H7 (cell line): ENCODE measurements at regions not wholly inside any gene's neighbourhood (a gene's known extent, or its start where the extent isn't known, plus 50 kb on each side); places are given as distances from the start of the nearest gene placed in this dataset.

Experiments
- DNase-seq: peaks from one replicate; pipeline ENCODE4 v3.0.0; 2012
- H3K27me3 ChIP-seq: 2 replicates; pipeline ENCODE4 v1.6.0; 2011; ENCODE audit warnings: mild to moderate bottlenecking, low read length; ENCODE audit not compliant: control insufficient read depth, insufficient read depth
- H3K36me3 ChIP-seq: replicated peaks from 2 replicates; pipeline ENCODE4 v1.5.1; 2011; ENCODE audit warnings: low read length; ENCODE audit not compliant: control insufficient read depth, insufficient read depth
- H3K4me3 ChIP-seq: 2 replicates; pipeline ENCODE4 v1.5.1; 2011; ENCODE audit warnings: low read depth, mild to moderate bottlenecking, control low read depth, low read length, moderate library complexity; ENCODE audit not compliant: insufficient read depth

- Histone ChIP-seq H3K4me3 (no peak overlapping the region), H3K36me3 (no peaks in the 10 kb centered on the region)
These were observed 382.8 kb upstream of the NXPH2 start for GRCh38 chr2:139162957-139163356.

DNA sequence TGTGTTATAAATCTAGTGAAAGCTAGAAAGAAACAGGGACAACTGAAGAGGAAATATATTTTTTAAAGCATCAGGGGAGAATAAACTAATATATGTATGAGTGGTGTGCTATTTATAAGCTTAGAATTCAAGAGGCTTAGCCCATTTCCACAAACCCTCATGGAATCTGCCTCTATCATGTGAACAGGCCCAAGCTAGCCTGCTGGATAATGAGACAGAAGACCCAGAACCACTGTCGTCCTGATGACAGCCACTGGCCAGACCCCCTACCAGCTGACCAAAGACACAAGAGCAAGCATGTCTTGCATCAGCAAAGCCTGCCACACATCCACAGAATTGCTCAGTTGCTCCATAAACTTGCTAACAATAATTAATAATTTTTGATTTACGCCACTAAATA lies 382.3 kb upstream of the NXPH2 start:
- no peaks in the 10 kb centered on the region for H3K27me3 ChIP-seq
- DNase-seq: no peak
- no peaks in the 10 kb centered on the region for H3K36me3 ChIP-seq
- no peak overlapping the region for H3K4me3 ChIP-seq

More at GRCh38 chr2:139162957-139163356, 382.8 kb upstream of the NXPH2 start:
- no peak for DNase-seq
- H3K27me3 ChIP-seq: no peaks in the 10 kb centered on the region

- no peak overlapping the region for H3K4me3 ChIP-seq
- no peaks in the 10 kb centered on the region for H3K27me3 ChIP-seq
- no peaks in the 10 kb centered on the region for H3K36me3 ChIP-seq
- DNase-seq: no peak
These were observed 380.6 kb upstream of the NXPH2 start for GRCh38 chr2:139160836-139161235.

- H3K36me3 ChIP-seq: no peaks in the 10 kb centered on the region
- H3K27me3 ChIP-seq: no peaks in the 10 kb centered on the region
- no peak overlapping the region for H3K4me3 ChIP-seq
- DNase-seq: no peak
These were observed 379.0 kb upstream of the NXPH2 start for GRCh38 chr2:139159177-139159576.

- no peaks in the 10 kb centered on the region for H3K27me3 ChIP-seq
- H3K4me3 ChIP-seq: no peak overlapping the region
These were observed 376.5 kb upstream of the NXPH2 start for GRCh38 chr2:139156730-139157129.

GRCh38 chr2:139155991-139156390 lies 375.8 kb upstream of the NXPH2 start:
- no peak overlapping the region for H3K4me3 ChIP-seq
- no peaks in the 10 kb centered on the region for H3K36me3 ChIP-seq
- H3K27me3 ChIP-seq: no peaks in the 10 kb centered on the region
- DNase-seq: no peak

More at GRCh38 chr2:139156730-139157129, 376.5 kb upstream of the NXPH2 start:
- DNase-seq: peak; percentile 3
- H3K36me3 ChIP-seq: no peaks in the 10 kb centered on the region

- DNase-seq: peak; percentile 7
- Histone ChIP-seq H3K4me3 (no peak overlapping the region), H3K36me3 (no peaks in the 10 kb centered on the region), H3K27me3 (no peaks in the 10 kb centered on the region)
These were observed 362.2 kb upstream of the NXPH2 start for GRCh38 chr2:139142252-139142880.

DNA sequence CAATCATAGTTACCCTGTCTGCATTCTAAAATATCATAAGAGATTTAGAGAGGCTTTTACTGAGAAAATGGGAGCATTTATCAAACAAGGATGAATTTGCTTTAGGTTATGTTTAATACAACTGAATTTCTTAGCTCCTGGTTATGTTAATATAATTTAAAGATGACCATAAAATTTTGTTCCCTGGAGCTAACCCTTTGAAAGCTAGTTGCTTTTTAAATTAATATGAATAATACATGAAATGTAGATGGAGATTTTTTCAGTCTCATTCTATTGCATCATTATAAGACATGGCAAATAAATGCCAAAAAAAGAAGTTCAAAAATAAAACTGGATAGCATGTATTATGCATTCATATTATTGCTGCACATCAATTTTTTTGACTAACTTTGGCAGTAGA lies 344.1 kb upstream of the NXPH2 start:
- Histone ChIP-seq H3K36me3 (no peaks in the 10 kb centered on the region), H3K4me3 (no peak overlapping the region), H3K27me3 (no peaks in the 10 kb centered on the region)
- DNase-seq: no peak

DNA sequence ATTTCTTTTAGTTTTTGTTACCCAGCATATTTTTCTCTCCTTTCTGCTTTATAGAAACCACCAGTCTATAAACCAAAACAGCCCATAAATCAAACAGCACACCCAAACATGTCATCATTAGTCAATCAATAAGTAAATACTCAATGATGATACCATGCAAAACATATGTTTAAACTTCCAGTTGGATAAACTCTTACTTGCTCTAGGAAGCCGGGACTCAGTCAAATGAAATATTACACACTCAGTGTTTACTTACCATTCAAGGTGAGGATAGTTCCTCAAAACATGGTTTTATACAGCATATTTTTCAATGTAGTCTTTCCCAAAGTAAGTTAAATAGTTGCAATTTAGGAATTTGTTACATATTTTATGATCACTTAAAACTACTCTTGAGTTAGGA lies 343.6 kb upstream of the NXPH2 start:
- Histone ChIP-seq H3K36me3 (no peaks in the 10 kb centered on the region), H3K27me3 (no peaks in the 10 kb centered on the region), H3K4me3 (no peak overlapping the region)
- DNase-seq: no peak

DNA sequence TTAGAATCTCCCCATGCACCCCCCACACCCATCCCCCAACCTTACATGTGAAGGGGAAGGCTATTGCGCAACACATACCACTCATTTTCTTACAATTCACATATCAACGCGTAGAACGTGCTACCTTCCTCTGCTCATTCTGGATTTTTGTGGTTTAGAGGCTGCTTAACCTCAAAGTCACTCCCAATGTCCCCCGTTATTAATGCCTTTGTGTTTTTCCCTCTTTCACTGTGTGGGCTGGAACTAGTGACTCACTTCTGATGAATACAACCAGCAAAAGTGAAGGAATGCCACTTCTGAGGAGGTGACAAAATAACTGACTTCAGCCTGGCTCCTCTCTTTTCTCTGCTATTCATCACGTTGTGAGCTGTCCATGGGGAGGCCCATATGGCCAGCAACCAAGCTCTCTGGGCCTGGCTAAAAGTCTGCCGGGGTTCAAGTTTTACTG lies 342.5 kb upstream of the NXPH2 start:
- H3K4me3 ChIP-seq: no peak overlapping the region
- no peak for DNase-seq

DNA sequence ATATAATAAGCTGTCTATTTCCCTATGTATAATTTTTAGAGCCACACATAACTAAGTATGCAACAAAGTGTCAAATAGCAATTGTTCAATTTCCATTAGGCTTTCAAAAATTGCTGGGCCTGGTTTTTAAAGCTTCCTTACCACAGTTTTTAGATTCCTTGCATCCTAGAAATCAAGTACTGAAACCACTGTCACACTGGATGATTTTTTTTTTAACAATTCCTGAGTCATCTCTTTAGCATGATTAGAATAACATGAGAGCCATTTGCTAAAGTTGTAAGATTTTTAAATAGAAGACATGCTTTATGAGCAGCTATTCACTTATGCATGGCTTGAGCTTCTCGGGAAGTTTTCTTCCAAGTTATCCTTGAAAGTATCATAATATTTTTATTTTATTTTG lies 319.5 kb upstream of the NXPH2 start:
- no peak for DNase-seq
- Histone ChIP-seq H3K27me3 (no peaks in the 10 kb centered on the region), H3K36me3 (no peaks in the 10 kb centered on the region), H3K4me3 (no peak overlapping the region)

More for the DNA sequence above, 342.5 kb upstream of the NXPH2 start:
- Histone ChIP-seq H3K36me3 (no peaks in the 10 kb centered on the region), H3K27me3 (no peaks in the 10 kb centered on the region)

- Histone ChIP-seq H3K36me3 (no peaks in the 10 kb centered on the region), H3K4me3 (no peak overlapping the region), H3K27me3 (no peaks in the 10 kb centered on the region)
- DNase-seq: no peak
These were observed 318.8 kb upstream of the NXPH2 start for GRCh38 chr2:139098961-139099360.

DNA sequence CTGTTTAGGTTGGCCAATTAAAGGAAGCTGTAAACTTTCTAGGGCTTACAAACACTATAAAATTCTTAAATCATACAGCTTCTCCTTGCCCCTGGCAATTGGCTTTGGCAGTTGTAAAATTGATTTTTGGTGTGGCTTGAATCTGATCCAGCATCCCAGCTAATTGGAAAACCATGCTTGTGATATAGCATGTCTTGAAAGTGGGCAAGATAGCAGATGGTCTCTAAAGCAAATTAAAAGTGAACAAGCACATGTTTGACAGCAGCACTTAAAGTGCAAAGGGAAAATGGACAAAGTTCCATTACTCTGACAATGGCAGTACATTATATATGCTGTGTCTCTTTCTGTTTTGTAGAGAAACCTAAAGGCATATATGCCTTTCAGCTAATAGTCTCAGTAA lies 302.9 kb upstream of the NXPH2 start:
- Histone ChIP-seq H3K36me3 (no peaks in the 10 kb centered on the region), H3K4me3 (no peak overlapping the region), H3K27me3 (no peaks in the 10 kb centered on the region)
- DNase-seq: no peak

- DNase-seq: no peak
These were observed 300.1 kb upstream of the NXPH2 start for GRCh38 chr2:139080244-139080643.

DNA sequence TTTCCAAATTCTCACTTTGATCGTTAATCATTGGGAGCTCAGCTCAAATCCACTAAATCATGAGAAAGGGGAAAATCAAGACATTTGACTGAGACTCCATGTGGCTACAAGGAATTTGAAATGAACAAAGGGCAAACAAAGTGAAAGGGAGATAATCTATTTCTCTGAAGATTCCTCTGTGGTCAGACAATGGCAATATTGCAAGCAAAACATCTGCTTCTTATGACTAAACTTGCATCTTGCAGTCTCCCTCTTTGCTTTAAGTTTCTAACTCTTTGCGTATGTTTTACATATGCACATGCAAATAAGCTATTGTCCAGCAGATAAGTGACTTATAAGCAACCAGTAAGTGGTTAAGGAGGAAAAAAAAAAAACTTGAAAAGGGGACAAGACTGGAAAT lies 299.1 kb upstream of the NXPH2 start:
- Histone ChIP-seq H3K27me3 (no peaks in the 10 kb centered on the region), H3K36me3 (no peaks in the 10 kb centered on the region), H3K4me3 (no peak overlapping the region)
- DNase-seq: no peak

More at GRCh38 chr2:139080244-139080643, 300.1 kb upstream of the NXPH2 start:
- no peaks in the 10 kb centered on the region for H3K27me3 ChIP-seq
- H3K4me3 ChIP-seq: no peak overlapping the region
- no peaks in the 10 kb centered on the region for H3K36me3 ChIP-seq

DNA sequence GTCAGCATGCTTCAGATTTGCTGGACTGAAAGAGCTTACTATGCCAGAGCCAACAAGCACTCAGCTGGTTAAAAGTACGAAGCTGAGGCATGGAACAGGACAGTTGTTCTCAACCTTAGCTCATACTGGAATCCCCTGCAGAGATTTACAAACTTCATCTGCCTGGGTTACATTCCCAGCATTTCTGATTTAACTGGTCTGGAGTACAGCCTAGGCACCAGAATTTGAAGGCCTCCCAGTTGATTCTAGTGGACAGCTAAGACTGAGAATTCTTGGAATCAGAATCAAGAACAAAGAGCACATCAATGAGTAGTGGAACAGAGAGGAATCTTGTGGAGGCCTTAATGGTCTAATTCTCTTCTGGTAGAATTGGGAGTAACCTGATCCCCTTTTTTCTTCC lies 298.2 kb upstream of the NXPH2 start:
- Histone ChIP-seq H3K4me3 (no peak overlapping the region), H3K27me3 (no peaks in the 10 kb centered on the region), H3K36me3 (no peaks in the 10 kb centered on the region)
- DNase-seq: no peak
